NCI-H146 treated with DMSO at 0.1 percent for 48 hours (cell line): ENCODE measurements at regions not wholly inside any gene's neighbourhood (a gene's known extent, or its start where the extent isn't known, plus 50 kb on each side); places are given as distances from the start of the nearest gene placed in this dataset.

Experiments used
- DNase-seq: peaks from one replicate; lab custom pipeline; 2025; ENCODE audit not compliant: unreplicated experiment; lab: John Stamatoyannopoulos, UW

DNA sequence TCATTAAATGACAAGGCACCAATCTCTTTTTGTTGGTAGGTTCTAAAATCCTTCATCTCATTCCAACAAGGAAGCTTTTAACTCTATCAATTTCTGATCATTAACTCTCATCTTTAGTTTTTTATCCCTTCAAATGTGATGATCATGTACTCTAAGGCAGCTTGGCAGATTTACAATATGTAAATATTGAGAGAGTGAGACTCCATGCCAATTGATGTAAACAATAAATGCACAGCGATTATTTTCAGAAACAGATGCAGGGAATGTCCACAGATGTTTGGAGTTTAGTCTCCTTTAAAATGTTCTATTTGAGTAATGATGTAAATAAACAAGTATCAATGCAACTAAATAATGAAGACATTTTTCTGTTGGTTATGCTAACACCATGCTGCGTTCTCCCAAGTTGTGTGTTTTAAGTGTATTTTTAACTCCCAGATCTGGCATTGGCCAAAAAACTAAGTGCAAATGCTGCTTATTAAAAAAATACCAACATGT lies 213.8 kb downstream of the AHR start:
- DNase-seq = peak; percentile 14

- no peak for DNase-seq
These were observed 218.3 kb downstream of the AHR start for GRCh38 chr7:17516771-17517170.

- DNase-seq = no peak
These were observed 222.5 kb downstream of the AHR start for GRCh38 chr7:17520941-17521340.

DNA sequence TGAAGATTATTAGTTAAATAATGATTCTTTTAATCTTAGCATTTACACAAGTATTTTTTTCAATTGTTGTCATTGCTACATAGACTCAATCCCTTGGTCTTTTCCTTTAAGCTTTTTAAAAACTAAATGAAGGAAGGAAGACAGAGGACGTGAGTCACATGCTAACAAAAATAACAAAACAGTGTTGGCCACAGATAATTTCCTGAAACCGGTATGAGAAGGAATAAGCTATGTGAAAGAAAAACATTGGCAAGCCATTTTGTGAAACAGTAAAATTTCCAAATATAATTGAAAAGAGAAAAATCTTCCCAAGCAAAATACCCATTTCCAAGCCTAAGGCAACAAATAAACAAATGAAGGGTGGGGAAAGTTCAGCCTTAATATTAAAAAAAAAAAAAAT lies 223.0 kb downstream of the AHR start:
- DNase-seq = no peak

DNA sequence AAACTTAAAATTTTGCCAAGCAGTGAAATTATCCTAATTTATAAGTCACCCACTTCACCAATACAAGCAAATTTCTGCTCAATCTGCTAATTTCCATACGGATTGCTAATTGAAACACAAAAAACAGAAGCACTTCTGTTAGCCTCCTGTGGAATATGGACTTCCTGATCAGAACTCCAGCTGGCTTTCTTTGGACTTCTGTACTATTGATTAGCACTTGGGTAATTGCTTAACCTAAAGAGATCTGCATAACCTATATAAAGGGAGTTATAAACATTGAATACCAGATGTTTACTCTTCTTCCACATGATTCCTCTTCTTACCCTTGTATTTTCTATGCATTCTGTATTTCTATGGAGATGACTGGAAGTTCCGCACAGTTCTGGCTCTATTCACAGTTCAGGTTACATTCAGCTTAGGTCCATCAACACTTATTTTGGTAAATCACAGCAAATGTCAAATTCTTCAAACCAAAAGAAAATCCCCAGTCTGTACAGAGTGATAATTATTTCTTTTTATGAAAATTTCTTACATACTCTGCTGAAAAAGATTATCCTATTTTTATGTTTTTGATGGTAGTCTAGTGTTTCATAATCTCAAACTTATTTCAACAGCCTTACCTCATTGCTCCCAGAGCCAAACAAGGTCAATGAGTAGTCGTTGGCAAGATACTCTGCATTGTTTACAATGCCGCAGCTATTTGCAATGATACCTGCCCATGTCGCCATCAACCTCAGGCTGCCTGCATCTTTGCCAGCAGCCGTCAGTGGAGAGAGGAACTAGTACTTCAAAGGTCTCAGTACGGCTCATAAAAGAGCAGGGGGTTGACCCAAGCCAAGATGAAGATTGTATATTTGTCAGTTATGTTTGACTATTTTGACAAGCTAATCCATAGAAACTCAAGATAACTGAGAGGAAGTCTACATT lies 225.6 kb downstream of the AHR start:
- DNase-seq = peak; percentile 30

GRCh38 chr7:17524746-17525145 lies 226.3 kb downstream of the AHR start:
- no peak for DNase-seq

DNA sequence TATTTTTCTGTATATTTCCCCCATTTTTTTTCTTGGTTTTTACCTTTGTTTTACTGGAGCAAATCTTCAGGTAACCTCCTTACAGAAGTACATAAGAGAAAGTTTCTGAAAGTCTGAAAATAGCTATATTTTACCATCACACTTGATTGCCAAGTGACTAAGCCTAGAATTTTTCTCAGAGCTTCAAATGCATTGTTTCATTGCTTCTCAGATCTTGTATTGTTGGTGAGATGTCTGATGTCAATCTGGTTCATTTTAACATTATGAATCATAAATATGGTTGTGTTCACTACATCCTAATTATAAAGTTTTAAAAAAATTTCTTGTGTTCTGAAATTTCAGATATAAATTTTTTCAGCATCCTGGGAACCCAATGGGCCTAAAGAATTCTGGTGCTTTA lies 228.2 kb downstream of the AHR start:
- DNase-seq = no peak

GRCh38 chr7:17528636-17529035 lies 230.2 kb downstream of the AHR start:
- no peak for DNase-seq

- DNase-seq = no peak
These were observed 231.8 kb downstream of the AHR start for GRCh38 chr7:17530244-17530643.

DNA sequence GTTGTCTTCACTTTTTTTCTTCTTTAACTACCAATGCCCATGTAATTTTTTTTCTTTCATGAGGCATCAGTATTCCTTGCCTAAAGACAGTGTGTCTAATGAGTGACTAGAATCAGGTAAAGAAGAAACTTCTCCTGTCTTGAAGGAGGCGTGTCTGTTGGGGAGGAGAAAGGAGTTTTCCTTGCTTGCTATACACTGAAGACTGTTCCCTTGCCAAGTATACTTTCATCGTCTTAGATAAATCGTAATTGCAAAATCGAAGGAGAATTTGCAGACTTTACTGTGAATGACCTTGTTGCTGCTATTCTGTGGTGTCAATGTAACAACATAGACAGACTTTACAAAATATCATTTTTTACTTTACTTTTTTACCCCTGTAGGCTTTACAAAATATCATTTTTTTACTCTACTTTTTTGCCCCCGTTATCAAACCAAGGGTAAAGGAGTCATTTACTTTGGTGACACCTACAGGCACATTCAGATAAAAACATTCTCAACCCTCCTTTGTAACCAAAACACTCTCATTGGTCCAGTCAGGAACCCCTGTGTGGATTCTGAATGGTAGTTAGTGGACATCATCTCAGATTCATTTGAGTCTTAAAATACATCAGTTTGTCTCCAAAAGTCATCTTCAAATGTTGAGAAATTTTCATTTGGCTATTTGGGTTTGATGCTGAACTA lies 232.4 kb downstream of the AHR start:
- peak; percentile 18 for DNase-seq

DNA sequence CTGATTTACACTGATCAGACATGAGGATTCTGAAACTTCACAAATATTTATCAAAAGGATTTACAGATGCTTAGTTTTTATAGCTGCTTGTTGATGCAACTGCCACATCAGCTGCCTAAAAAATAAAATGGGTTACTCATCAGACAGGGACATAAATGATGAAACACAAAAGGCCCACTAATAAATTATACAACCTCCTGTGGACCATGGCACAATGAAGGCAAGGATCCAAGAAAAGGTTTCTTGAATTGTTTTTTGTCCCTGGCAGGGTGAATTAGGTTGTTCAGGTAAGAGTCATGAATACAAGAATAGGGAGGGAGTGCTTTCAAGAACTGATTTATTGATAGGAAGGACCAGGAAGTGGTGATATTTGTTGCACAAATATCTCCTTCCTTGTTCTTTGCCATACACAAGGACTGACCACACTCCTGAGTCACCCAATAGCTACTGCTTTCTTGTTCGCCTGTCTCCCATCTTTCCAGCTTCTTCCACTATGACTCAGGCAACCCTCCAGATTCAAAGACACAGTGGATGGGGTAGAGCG lies 234.5 kb downstream of the AHR start:
- no peak for DNase-seq

- no peak for DNase-seq
These were observed 235.9 kb downstream of the AHR start for GRCh38 chr7:17534348-17534747.

- DNase-seq = no peak
These were observed 237.3 kb downstream of the AHR start for GRCh38 chr7:17535776-17536175.

GRCh38 chr7:17544401-17544800 lies 245.9 kb downstream of the AHR start:
- DNase-seq = no peak

DNA sequence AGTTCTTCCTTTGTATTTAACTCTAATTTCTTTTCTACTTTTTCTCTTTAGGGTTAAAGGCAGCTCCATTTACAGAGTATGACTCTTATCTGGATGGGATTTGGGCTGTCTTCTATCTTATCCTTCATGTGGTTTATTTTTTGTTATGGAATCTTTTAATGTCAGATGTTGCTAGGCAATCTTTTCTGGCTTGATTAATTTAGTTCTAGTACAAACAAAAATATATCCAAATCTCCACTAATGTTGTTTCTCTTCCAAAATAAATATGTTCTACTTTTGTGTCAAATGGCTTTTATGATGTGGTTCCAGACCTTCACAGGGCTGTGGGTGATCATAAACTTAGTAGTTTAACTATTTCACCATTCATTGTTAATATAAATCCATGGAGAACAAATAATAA lies 246.9 kb downstream of the AHR start:
- no peak for DNase-seq

DNA sequence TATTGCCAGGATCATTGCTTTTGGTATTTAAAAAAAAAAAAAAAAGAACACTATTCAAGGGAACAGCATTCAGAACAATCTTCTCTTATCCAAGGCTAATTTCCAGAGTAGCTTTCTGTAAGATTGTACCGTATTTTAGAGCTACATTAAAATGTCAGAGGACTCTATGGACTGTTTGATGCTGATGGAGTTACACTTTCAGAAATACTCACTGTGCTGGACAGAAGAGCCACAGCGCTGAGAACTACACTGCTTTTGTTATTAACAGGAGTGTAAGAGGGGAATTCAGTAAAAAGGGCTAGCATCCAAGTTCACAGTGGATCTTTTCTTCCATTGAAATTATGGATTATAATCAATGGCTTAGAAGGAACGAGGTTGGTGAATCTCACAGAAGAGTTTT lies 247.7 kb downstream of the AHR start:
- no peak for DNase-seq

DNA sequence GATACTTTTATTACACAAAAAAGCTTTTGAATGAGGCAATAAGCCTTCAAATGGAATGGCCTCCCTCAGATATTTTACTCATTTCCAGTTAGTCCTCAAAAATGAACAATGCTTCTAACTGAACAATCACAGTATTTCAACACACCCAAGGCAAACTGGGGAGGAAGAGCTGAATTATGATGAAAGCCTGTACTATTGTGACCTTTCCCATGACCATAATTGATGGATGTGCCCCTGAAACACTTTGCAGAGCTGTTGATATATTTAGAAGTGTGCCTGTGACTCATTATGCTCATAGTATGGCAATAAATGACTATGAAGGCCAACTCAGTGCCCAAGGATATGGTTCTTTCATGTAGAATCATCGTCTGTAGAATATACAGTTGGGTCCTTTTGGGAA lies 248.1 kb downstream of the AHR start:
- no peak for DNase-seq

DNA sequence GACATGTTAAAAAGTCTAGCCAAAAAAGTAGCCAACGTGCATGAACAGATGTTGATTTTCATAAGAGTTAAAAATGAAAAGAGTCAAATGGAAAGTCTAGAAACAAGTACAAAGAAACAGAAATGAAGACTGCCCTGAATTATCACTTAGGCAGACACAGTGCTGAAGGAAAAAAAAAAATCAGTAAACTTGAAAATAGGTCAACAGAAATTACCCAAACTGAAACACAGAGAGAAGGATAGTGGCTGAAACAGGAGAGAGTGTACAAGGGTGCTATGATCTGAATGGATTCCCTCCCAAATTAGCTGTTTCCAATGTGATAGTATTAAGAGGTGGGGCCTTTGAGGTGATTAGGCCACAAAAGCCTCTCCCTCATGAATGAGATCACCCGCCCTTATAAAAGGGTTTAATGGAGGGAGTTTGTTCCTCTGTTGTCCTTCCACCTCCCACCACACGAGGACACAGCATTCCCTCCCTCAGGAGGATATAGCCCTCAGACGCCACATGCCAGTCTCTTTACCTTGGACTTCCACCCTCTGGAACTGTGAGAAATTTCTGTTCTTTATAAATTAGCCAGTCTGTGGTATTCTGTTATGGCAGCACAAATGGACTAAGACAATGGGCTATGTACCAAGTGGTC lies 249.7 kb downstream of the AHR start:
- DNase-seq = no peak

DNA sequence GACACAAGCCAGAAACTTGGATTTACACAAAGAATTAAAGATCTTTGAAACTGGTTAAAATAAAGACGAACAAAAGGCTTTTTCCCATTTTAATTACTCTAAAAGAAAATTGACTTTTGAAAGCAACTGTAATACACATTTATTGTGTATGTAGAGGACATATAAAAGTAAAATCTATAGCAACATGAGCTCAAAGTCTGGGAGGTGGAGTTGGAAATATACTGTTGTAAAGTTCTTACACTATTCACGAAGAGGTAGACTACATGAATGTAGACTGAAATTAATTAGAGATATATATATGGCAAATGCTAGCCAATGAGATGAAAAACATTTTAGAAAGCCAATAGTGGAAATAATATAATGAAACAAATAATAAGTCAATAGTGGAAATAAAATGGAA lies 251.0 kb downstream of the AHR start:
- DNase-seq = no peak

GRCh38 chr7:17552373-17552772 lies 253.9 kb downstream of the AHR start:
- DNase-seq = no peak

DNA sequence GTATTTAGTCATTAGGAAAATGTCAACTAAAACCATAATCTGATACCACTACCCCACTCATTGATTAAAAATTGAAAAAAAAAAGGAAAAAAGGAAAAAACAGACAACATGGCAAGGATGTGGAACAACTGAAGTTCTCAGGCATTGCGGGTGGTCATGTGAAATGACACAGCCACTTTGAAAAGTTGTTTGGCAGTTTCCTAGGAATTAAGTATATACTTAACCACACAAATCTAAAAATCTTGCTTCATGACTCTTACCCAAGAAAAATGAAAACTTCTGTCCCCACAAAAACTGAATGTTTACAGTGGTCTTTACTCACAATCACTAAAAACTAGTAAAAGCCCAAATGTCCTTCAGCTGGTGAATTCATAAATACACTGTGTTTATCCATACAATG lies 254.5 kb downstream of the AHR start:
- no peak for DNase-seq
